ENCODE measurements at regions not wholly inside any gene's neighbourhood (a gene's known extent, or its start where the extent isn't known, plus 50 kb on each side); places are given as distances from the start of the nearest gene placed in this dataset.
"Not testable (repeated sequence)": the region's sequence is repeated elsewhere in the genome, so short reads cannot be mapped to it uniquely, and the experiment has no call there.

GRCh38 chr7:121503039-121503438 lies 106.9 kb upstream of the FAM3C start:
- Mint-ChIP-seq H3K9me3 (peaks cover 20 to 28% (median 23%) of the 10 kb centered on the region in 3 donors), H3K27me3 (peaks cover 0 to 5% of the 10 kb centered on the region in 2 donors), H3K4me3 (no peak overlapping the region), H3K4me1 (no peaks in the 10 kb centered on the region), H3K27ac (no peak overlapping the region), H3K36me3 (no peaks in the 10 kb centered on the region)
- Histone ChIP-seq H3K9me3 (no peaks in the 10 kb centered on the region), H3K27ac (ENCODE audit: low read length) (no peak overlapping the region), H3K4me1 (ENCODE audit: control insufficient read depth in 1 of 2, extremely low read depth in 1 of 2, insufficient read depth in 2 of 2, low read length in 2 of 2) (no peaks in the 10 kb centered on the region), H3K36me3 (ENCODE audit: control insufficient read depth in 2 of 2, extremely low read depth in 1 of 2, insufficient read depth in 1 of 2, low read length in 1 of 2) (no peaks in the 10 kb centered on the region), H3K27me3 (replicated peaks in 1 of 2; ENCODE audit: control insufficient read depth in 2 of 2, extremely low read depth in 1 of 2, insufficient read depth in 2 of 2, low read length in 1 of 2) (no peaks in the 10 kb centered on the region), H3K4me3 (ENCODE audit: control insufficient read depth in 1 of 2, extremely low read depth in 1 of 2, low read length in 1 of 2) (no peak overlapping the region)
- POLR2A ChIA-PET, result interaction anchor here in 1 of 2 donors (0.6 kb wide), 1 partner anchor 90 kb away, joined by 3 read pairs; no protein-coding TSS in a partner anchor
- no peak for DNase-seq
- CTCF ChIA-PET, result no interaction called here
- 87% methylated on average over 4 of the region's 4 CpGs for WGBS (ENCODE audit: insufficient coverage)
- no peak for ATAC-seq (replicated peaks in 1 of 4)

- H3K9me3 Mint-ChIP-seq, result peaks cover 23 to 37% (median 26%) of the 10 kb centered on the region in 3 donors
- DNase-seq (no peak), ATAC-seq (replicated peaks in 1 of 4) (no peak)
- Histone ChIP-seq H3K4me3 (ENCODE audit: control insufficient read depth in 1 of 2, extremely low read depth in 1 of 2, low read length in 1 of 2) (no peak overlapping the region), H3K9me3 (no peaks in the 10 kb centered on the region), H3K27ac (ENCODE audit: low read length) (no peak overlapping the region), H3K4me1 (ENCODE audit: control insufficient read depth in 1 of 2, extremely low read depth in 1 of 2, insufficient read depth in 2 of 2, low read length in 2 of 2) (no peaks in the 10 kb centered on the region), H3K27me3 (replicated peaks in 1 of 2; ENCODE audit: control insufficient read depth in 2 of 2, extremely low read depth in 1 of 2, insufficient read depth in 2 of 2, low read length in 1 of 2) (no peaks in the 10 kb centered on the region), H3K36me3 (ENCODE audit: control insufficient read depth in 2 of 2, extremely low read depth in 1 of 2, insufficient read depth in 1 of 2, low read length in 1 of 2) (no peaks in the 10 kb centered on the region)
- ChIA-PET POLR2A (no interaction called here), CTCF (no interaction called here)
- no CpG with 5 or more reads among the region's 1 CpG for WGBS (ENCODE audit: insufficient coverage)
- H3K4me1 Mint-ChIP-seq, result no peaks in the 10 kb centered on the region
- H3K36me3 Mint-ChIP-seq, result no peaks in the 10 kb centered on the region
- H3K27ac Mint-ChIP-seq, result no peak overlapping the region
- H3K27me3 Mint-ChIP-seq, result peaks cover 0 to 9% of the 10 kb centered on the region in 2 donors
- H3K4me3 Mint-ChIP-seq, result no peak overlapping the region
Measured at GRCh38 chr7:121501566-121501965, 105.5 kb upstream of the FAM3C start.

- H3K27me3 Mint-ChIP-seq, result peaks cover 0 to 15% of the 10 kb centered on the region in 2 donors
- H3K4me1 Mint-ChIP-seq, result no peaks in the 10 kb centered on the region
Measured at GRCh38 chr7:121500360-121501058, 104.4 kb upstream of the FAM3C start.

GRCh38 chr7:121499624-121500023 lies 103.5 kb upstream of the FAM3C start:
- ATAC-seq (replicated peaks in 1 of 4), result no peak
- DNase-seq, result no peak
- H3K36me3 Mint-ChIP-seq, result no peaks in the 10 kb centered on the region
- ChIA-PET POLR2A (no interaction called here), CTCF (no interaction called here)
- no peak overlapping the region for H3K4me3 ChIP-seq (ENCODE audit: control insufficient read depth in 1 of 2, extremely low read depth in 1 of 2, low read length in 1 of 2)
- no peaks in the 10 kb centered on the region for H3K27me3 ChIP-seq (replicated peaks in 1 of 2; ENCODE audit: control insufficient read depth in 2 of 2, extremely low read depth in 1 of 2, insufficient read depth in 2 of 2, low read length in 1 of 2)
- no CpG with 5 or more reads among the region's 4 CpGs for WGBS (ENCODE audit: insufficient coverage)
- no peak overlapping the region for H3K27ac ChIP-seq (ENCODE audit: low read length)
- H3K9me3 ChIP-seq, result no peaks in the 10 kb centered on the region
- H3K9me3 Mint-ChIP-seq, result peaks cover 6 to 22% (median 11%) of the 10 kb centered on the region in 3 donors
- no peaks in the 10 kb centered on the region for H3K4me1 Mint-ChIP-seq
- H3K4me1 ChIP-seq (ENCODE audit: control insufficient read depth in 1 of 2, extremely low read depth in 1 of 2, insufficient read depth in 2 of 2, low read length in 2 of 2), result no peaks in the 10 kb centered on the region
- no peak overlapping the region for H3K4me3 Mint-ChIP-seq
- no peaks in the 10 kb centered on the region for H3K36me3 ChIP-seq (ENCODE audit: control insufficient read depth in 2 of 2, extremely low read depth in 1 of 2, insufficient read depth in 1 of 2, low read length in 1 of 2)
- H3K27me3 Mint-ChIP-seq, result peaks cover 0 to 19% of the 10 kb centered on the region in 2 donors
- H3K27ac Mint-ChIP-seq, result no peak overlapping the region

More at GRCh38 chr7:121500360-121501058, 104.4 kb upstream of the FAM3C start:
- DNase-seq (no peak), ATAC-seq (replicated peaks in 1 of 4) (no peak)
- no peak overlapping the region for H3K27ac Mint-ChIP-seq
- ChIA-PET CTCF (no interaction called here), POLR2A (no interaction called here)
- H3K4me3 Mint-ChIP-seq, result no peak overlapping the region
- H3K36me3 Mint-ChIP-seq, result no peaks in the 10 kb centered on the region
- no peaks in the 10 kb centered on the region for H3K4me1 ChIP-seq (ENCODE audit: control insufficient read depth in 1 of 2, extremely low read depth in 1 of 2, insufficient read depth in 2 of 2, low read length in 2 of 2)
- no peak overlapping the region for H3K27ac ChIP-seq (ENCODE audit: low read length)
- H3K36me3 ChIP-seq (ENCODE audit: control insufficient read depth in 2 of 2, extremely low read depth in 1 of 2, insufficient read depth in 1 of 2, low read length in 1 of 2), result no peaks in the 10 kb centered on the region
- H3K9me3 ChIP-seq, result no peaks in the 10 kb centered on the region
- no peak overlapping the region for H3K4me3 ChIP-seq (ENCODE audit: control insufficient read depth in 1 of 2, extremely low read depth in 1 of 2, low read length in 1 of 2)
- H3K9me3 Mint-ChIP-seq, result peaks cover 12 to 28% (median 17%) of the 10 kb centered on the region in 3 donors
- no CpG with 5 or more reads among the region's 2 CpGs for WGBS (ENCODE audit: insufficient coverage)
- H3K27me3 ChIP-seq (replicated peaks in 1 of 2; ENCODE audit: control insufficient read depth in 2 of 2, extremely low read depth in 1 of 2, insufficient read depth in 2 of 2, low read length in 1 of 2), result no peaks in the 10 kb centered on the region

- Histone ChIP-seq H3K27me3 (replicated peaks in 1 of 2; ENCODE audit: control insufficient read depth in 2 of 2, extremely low read depth in 1 of 2, insufficient read depth in 2 of 2, low read length in 1 of 2) (no peaks in the 10 kb centered on the region), H3K4me3 (ENCODE audit: control insufficient read depth in 1 of 2, extremely low read depth in 1 of 2, low read length in 1 of 2) (no peak overlapping the region), H3K36me3 (ENCODE audit: control insufficient read depth in 2 of 2, extremely low read depth in 1 of 2, insufficient read depth in 1 of 2, low read length in 1 of 2) (no peaks in the 10 kb centered on the region), H3K27ac (ENCODE audit: low read length) (no peak overlapping the region), H3K4me1 (ENCODE audit: control insufficient read depth in 1 of 2, extremely low read depth in 1 of 2, insufficient read depth in 2 of 2, low read length in 2 of 2) (no peaks in the 10 kb centered on the region), H3K9me3 (no peaks in the 10 kb centered on the region)
- ChIA-PET POLR2A (no interaction called here), CTCF (interaction anchor here in 1 of 2 donors (1.2 kb wide), 1 partner anchor 132 kb away, joined by 5 read pairs; no protein-coding TSS in a partner anchor)
- H3K36me3 Mint-ChIP-seq, result no peaks in the 10 kb centered on the region
- H3K9me3 Mint-ChIP-seq, result peaks cover 5 to 14% (median 6%) of the 10 kb centered on the region in 3 donors
- no peak for DNase-seq
- no peak overlapping the region for H3K4me3 Mint-ChIP-seq
- H3K4me1 Mint-ChIP-seq, result no peaks in the 10 kb centered on the region
- no CpG with 5 or more reads among the region's 1 CpG for WGBS (ENCODE audit: insufficient coverage)
- ATAC-seq (replicated peaks in 1 of 4), result no peak
- peaks cover 0 to 19% of the 10 kb centered on the region in 2 donors for H3K27me3 Mint-ChIP-seq
- H3K27ac Mint-ChIP-seq, result no peak overlapping the region
Measured at GRCh38 chr7:121498816-121499215, 102.7 kb upstream of the FAM3C start.

GRCh38 chr7:121497545-121497944 lies 101.4 kb upstream of the FAM3C start:
- H3K27me3 ChIP-seq (replicated peaks in 1 of 2; ENCODE audit: control insufficient read depth in 2 of 2, extremely low read depth in 1 of 2, insufficient read depth in 2 of 2, low read length in 1 of 2); H3K36me3 ChIP-seq (ENCODE audit: control insufficient read depth in 2 of 2, extremely low read depth in 1 of 2, insufficient read depth in 1 of 2, low read length in 1 of 2); H3K4me1 Mint-ChIP-seq; POLR2A ChIA-PET; H3K27ac Mint-ChIP-seq; H3K4me3 ChIP-seq (ENCODE audit: control insufficient read depth in 1 of 2, extremely low read depth in 1 of 2, low read length in 1 of 2); H3K9me3 Mint-ChIP-seq; H3K4me3 Mint-ChIP-seq; DNase-seq; H3K36me3 Mint-ChIP-seq; H3K4me1 ChIP-seq (ENCODE audit: control insufficient read depth in 1 of 2, extremely low read depth in 1 of 2, insufficient read depth in 2 of 2, low read length in 2 of 2); H3K9me3 ChIP-seq; H3K27ac ChIP-seq (ENCODE audit: low read length); ATAC-seq (replicated peaks in 1 of 4): not testable (repeated sequence)
- peaks cover 0 to 17% of the 10 kb centered on the region in 2 donors for H3K27me3 Mint-ChIP-seq
- WGBS (ENCODE audit: insufficient coverage), result no CpG with 5 or more reads among the region's 4 CpGs
- CTCF ChIA-PET, result interaction anchor here (0.5 to 1.2 kb wide), 3 partner anchors 16 to 131 kb away, joined by 3 to 5 read pairs (median 3); no protein-coding TSS in a partner anchor

All from T-cell (primary cell).